IMR-90 (cell line): ENCODE measurements at regions not wholly inside any gene's neighbourhood (a gene's known extent, or its start where the extent isn't known, plus 50 kb on each side); places are given as distances from the start of the nearest gene placed in this dataset.

Experiments used
- ATAC-seq: fragments of 200-7000 bp; cut with Tn5 transposase; 2 replicates; pipeline ENCODE4 v1.9.1; 2020; ENCODE audit warnings: low read depth, mild to moderate bottlenecking, moderate library complexity
- BruUV-seq: library from RNA; stranded (reverse); fragments of 400-500 nt; replicated peaks from 2 replicates; lab custom pipeline; 2021; lab: Mats Ljungman, UMichigan
- CTCF ChIA-PET: fragments of 300-600 bp; formaldehyde crosslinking; extraction: SDS; loops from one replicate; lab custom pipeline; 2021; ENCODE audit warnings: antibody characterized with exemption; lab: Yijun Ruan, JAX
- POLR2A ChIA-PET: fragments of 300-600 bp; sonication (Branson Sonifier 250); formaldehyde crosslinking; loops from one replicate; lab custom pipeline; 2022; ENCODE audit warnings: antibody characterized with exemption; ENCODE audit not compliant: unreplicated experiment; lab: Charles Lee
- DNase-seq: peaks from one replicate; pipeline ENCODE4 v3.0.0; 2013
- H2AFZ ChIP-seq: replicated peaks from 2 replicates; pipeline ENCODE3; 2013; ENCODE audit warnings: low read length, mild to moderate bottlenecking; ENCODE audit not compliant: poor library complexity
- H2AK5ac ChIP-seq: 2 replicates; pipeline ENCODE4 v1.6.1; 2013; ENCODE audit warnings: low read depth, low read length, inconsistent platforms
- H2AK9ac ChIP-seq: replicated peaks from 2 replicates; pipeline ENCODE3; 2013; ENCODE audit warnings: mild to moderate bottlenecking, low read depth, low read length, moderate library complexity; ENCODE audit not compliant: poor library complexity
- H2BK120ac ChIP-seq: 2 replicates; pipeline ENCODE4 v1.6.1; 2013; ENCODE audit warnings: low read depth, low read length, inconsistent platforms
- H2BK15ac ChIP-seq: 3 replicates; pipeline ENCODE4 v1.6.1; 2013; ENCODE audit warnings: low read depth, low read length, inconsistent platforms
- H2BK20ac ChIP-seq: 2 replicates; pipeline ENCODE4 v1.6.1; 2013; ENCODE audit warnings: low read depth, mild to moderate bottlenecking, inconsistent platforms, low read length, moderate library complexity
- H2BK5ac ChIP-seq: 2 replicates; pipeline ENCODE4 v1.6.1; 2013; ENCODE audit warnings: mild to moderate bottlenecking, low read depth, low read length, inconsistent platforms; ENCODE audit not compliant: poor library complexity, severe bottlenecking
- H3K14ac ChIP-seq: replicated peaks from 2 replicates; pipeline ENCODE4 v1.6.1; 2013; ENCODE audit warnings: low read depth, low read length, inconsistent platforms
- H3K18ac ChIP-seq: 2 replicates; pipeline ENCODE4 v1.6.1; 2013; ENCODE audit warnings: low read depth, low read length, control low read depth
- H3K23ac ChIP-seq: 2 replicates; pipeline ENCODE4 v1.6.1; 2013; ENCODE audit warnings: low read depth, low read length, inconsistent platforms
- H3K27ac ChIP-seq: 2 replicates; pipeline ENCODE4 v1.5.1; 2013; ENCODE audit warnings: mild to moderate bottlenecking, control low read depth, low read length; ENCODE audit not compliant: insufficient read depth
- H3K27me3 ChIP-seq: 2 replicates; pipeline ENCODE4 v1.6.1; 2013; ENCODE audit warnings: low read length; ENCODE audit not compliant: control insufficient read depth, insufficient read depth
- H3K36me3 ChIP-seq: 2 replicates; pipeline ENCODE4 v1.6.1; 2013; ENCODE audit warnings: low read length, mixed read lengths; ENCODE audit not compliant: control insufficient read depth, insufficient read depth
- H3K4ac ChIP-seq: 2 replicates; pipeline ENCODE4 v1.6.1; 2013; ENCODE audit warnings: low read depth, low read length, inconsistent platforms
- H3K4me1 ChIP-seq: 2 replicates; pipeline ENCODE4 v1.6.1; 2013; ENCODE audit warnings: low read length, mixed read lengths; ENCODE audit not compliant: control insufficient read depth, insufficient read depth
- H3K4me2 ChIP-seq: 2 replicates; pipeline ENCODE4 v1.6.1; 2013; ENCODE audit warnings: low read depth, mild to moderate bottlenecking, control low read depth, low read length, moderate library complexity
- H3K4me3 ChIP-seq: 2 replicates; pipeline ENCODE4 v1.5.1; 2013; ENCODE audit warnings: low read depth, mild to moderate bottlenecking, control low read depth, low read length, moderate library complexity; ENCODE audit not compliant: insufficient read depth
- H3K56ac ChIP-seq: 2 replicates; pipeline ENCODE4 v1.6.1; 2013; ENCODE audit warnings: low read length, inconsistent platforms; ENCODE audit not compliant: insufficient read depth; ENCODE audit errors: extremely low read depth
- H3K79me1 ChIP-seq, 2 experiments: 2 replicates each; pipeline ENCODE4 v1.6.1; 2013; ENCODE audit warnings: low read length in 2 of 2, inconsistent platforms in 1 of 2, low read depth in 1 of 2
- H3K9ac ChIP-seq: 2 replicates; pipeline ENCODE4 v1.6.1; 2013; ENCODE audit warnings: low read depth, low read length, control low read depth
- H3K9me1 ChIP-seq: 2 replicates; pipeline ENCODE4 v1.6.1; 2013; ENCODE audit warnings: low read length, inconsistent platforms; ENCODE audit not compliant: insufficient read depth
- H3K9me3 ChIP-seq: 2 replicates; pipeline ENCODE4 v1.6.1; 2013; ENCODE audit warnings: low read length; ENCODE audit not compliant: control insufficient read depth, insufficient read depth
- H4K20me1 ChIP-seq: 2 replicates; pipeline ENCODE4 v1.6.1; 2013; ENCODE audit warnings: low read length, inconsistent platforms; ENCODE audit not compliant: insufficient read depth
- H4K5ac ChIP-seq: 2 replicates; pipeline ENCODE4 v1.6.1; 2013; ENCODE audit warnings: mild to moderate bottlenecking, low read depth, low read length, control low read depth
- H4K8ac ChIP-seq, 2 experiments: 2 replicates each; pipeline ENCODE4 v1.6.1; 2013; ENCODE audit warnings: low read depth in 2 of 2, low read length in 2 of 2, control low read depth in 1 of 2, inconsistent platforms in 1 of 2
- H4K91ac ChIP-seq: 2 replicates; pipeline ENCODE4 v1.6.1; 2013; ENCODE audit warnings: low read depth, low read length, inconsistent platforms; ENCODE audit not compliant: insufficient read depth
- CEBPB ChIP-seq: IDR thresholded peaks from 2 replicates; pipeline ENCODE4 v1.6.1; 2012; ENCODE audit warnings: low read depth, low read length, improper control_type of control experiment
- CHD1 ChIP-seq: IDR thresholded peaks from 2 replicates; pipeline ENCODE4 v1.6.1; 2012; ENCODE audit warnings: low read depth, low read length, improper control_type of control experiment
- POLR2A ChIP-seq: IDR thresholded peaks from 2 replicates; pipeline ENCODE4 v1.6.1; 2012; ENCODE audit warnings: mild to moderate bottlenecking, low read depth, low read length
- RAD21 ChIP-seq: IDR thresholded peaks from 2 replicates; pipeline ENCODE4 v1.6.1; 2012; ENCODE audit warnings: low read length, improper control_type of control experiment
- RCOR1 ChIP-seq: IDR thresholded peaks from 2 replicates; pipeline ENCODE4 v1.6.1; 2012; ENCODE audit warnings: mild to moderate bottlenecking, low read length, improper control_type of control experiment; ENCODE audit not compliant: insufficient replicate concordance
- SMC3 ChIP-seq: fragments of 150-350 bp; IDR thresholded peaks from 2 replicates; pipeline ENCODE4 v1.6.1; 2016; ENCODE audit warnings: low read depth, mild to moderate bottlenecking, antibody characterized with exemption, low read length, moderate library complexity
- WGBS, 2 experiments: methylation state at CpG; one replicate each; pipeline versions ENCODE4 v1.1.5 to v1.1.7; 2013; ENCODE audit warnings: missing lambda C conversion rate in 2 of 2; ENCODE audit not compliant: insufficient read length in 1 of 2; ENCODE audit errors: extremely low coverage in 2 of 2; 5-methylcytosine and 5-hydroxymethylcytosine counted together
- dilution Hi-C: fragments of 300-500 bp; cut with HindIII; formaldehyde crosslinking; loops from one replicate; pipeline ENCODE4 v1.14.3; 2018; ENCODE audit warnings: low sequenced_read_pairs; ENCODE audit not compliant: unreplicated experiment
- in situ Hi-C: fragments of 300-500 bp; cut with MboI; formaldehyde crosslinking; loops from 3 replicates; pipeline ENCODE4 v1.14.3; 2019; ENCODE audit warnings: low sequenced_read_pairs, inconsistent platforms, mixed read lengths
- intact Hi-C: fragments of 100-400 bp; cut with micrococcal nuclease; formaldehyde crosslinking; loops from 2 replicates; pipeline ENCODE4 v1.10.0; 2022

DNA sequence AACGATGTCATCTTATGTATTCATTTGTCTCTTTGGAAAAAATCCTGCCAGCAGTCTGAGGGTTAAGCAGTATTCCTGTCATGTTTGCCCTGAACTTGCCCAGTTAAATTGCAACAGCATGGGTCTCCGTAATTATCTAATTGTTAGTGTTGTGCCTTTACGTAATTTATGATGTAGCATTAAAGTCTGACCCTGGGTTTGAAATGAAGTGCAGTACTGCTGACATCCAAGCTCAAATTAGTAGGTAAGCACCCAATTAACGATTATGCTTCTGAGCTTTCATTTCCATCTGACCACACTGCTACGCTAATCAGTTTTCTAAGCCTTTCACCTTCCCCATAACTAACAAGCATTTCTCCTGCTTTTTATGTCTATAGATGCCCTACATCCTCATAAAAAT, 241.8 kb downstream of the ARRDC4 start:
- no peaks in the 10 kb centered on the region for H4K20me1 ChIP-seq
- no peak overlapping the region for H4K8ac ChIP-seq
- dilution Hi-C loops, result no loop called here
- H4K5ac ChIP-seq, result no peak overlapping the region
- no peak overlapping the region for H2AFZ ChIP-seq
- no peak for DNase-seq
- no peak overlapping the region for H2AK5ac ChIP-seq
- H3K4me3 ChIP-seq, result no peak overlapping the region
- 50% methylated on average over 2 of the region's 5 CpGs; no CpG with 5 or more reads in 1 of the 2 experiments for WGBS, 2 experiments
- no peak overlapping the region for H2BK20ac ChIP-seq
- intact Hi-C loops, result no loop called here
- H3K9me3 ChIP-seq, result peaks cover 5% of the 10 kb centered on the region
- H3K4ac ChIP-seq, result no peak overlapping the region
- ChIA-PET CTCF (no interaction called here), POLR2A (no interaction called here)
- H3K4me1 ChIP-seq, result no peaks in the 10 kb centered on the region
- no peak overlapping the region for H3K27ac ChIP-seq
- H3K79me1 ChIP-seq, result no peaks in the 10 kb centered on the region
- no TSS peak for BruUV-seq
- H3K18ac ChIP-seq, result no peak overlapping the region
- no peak overlapping the region for H2BK120ac ChIP-seq
- TF ChIP-seq CHD1 (no peak), POLR2A (no peak), CEBPB (no peak), RCOR1 (no peak), SMC3 (no peak), RAD21 (no peak)
- H3K4me2 ChIP-seq, result no peak overlapping the region
- no peaks in the 10 kb centered on the region for H3K27me3 ChIP-seq
- H2AK9ac ChIP-seq, result no peak overlapping the region
- H3K9me1 ChIP-seq, result no peaks in the 10 kb centered on the region
- in situ Hi-C loops, result no loop called here
- no peak for ATAC-seq
- no peak overlapping the region for H2BK15ac ChIP-seq
- no peak overlapping the region for H3K56ac ChIP-seq
- H3K9ac ChIP-seq, result no peak overlapping the region
- H2BK5ac ChIP-seq, result no peak overlapping the region
- no peak overlapping the region for H3K23ac ChIP-seq
- H4K91ac ChIP-seq, result no peak overlapping the region
- no peaks in the 10 kb centered on the region for H3K36me3 ChIP-seq
- no peak overlapping the region for H3K14ac ChIP-seq
